ENCODE measurements at regions not wholly inside any gene's neighbourhood (a gene's known extent, or its start where the extent isn't known, plus 50 kb on each side); places are given as distances from the start of the nearest gene placed in this dataset.

DNA sequence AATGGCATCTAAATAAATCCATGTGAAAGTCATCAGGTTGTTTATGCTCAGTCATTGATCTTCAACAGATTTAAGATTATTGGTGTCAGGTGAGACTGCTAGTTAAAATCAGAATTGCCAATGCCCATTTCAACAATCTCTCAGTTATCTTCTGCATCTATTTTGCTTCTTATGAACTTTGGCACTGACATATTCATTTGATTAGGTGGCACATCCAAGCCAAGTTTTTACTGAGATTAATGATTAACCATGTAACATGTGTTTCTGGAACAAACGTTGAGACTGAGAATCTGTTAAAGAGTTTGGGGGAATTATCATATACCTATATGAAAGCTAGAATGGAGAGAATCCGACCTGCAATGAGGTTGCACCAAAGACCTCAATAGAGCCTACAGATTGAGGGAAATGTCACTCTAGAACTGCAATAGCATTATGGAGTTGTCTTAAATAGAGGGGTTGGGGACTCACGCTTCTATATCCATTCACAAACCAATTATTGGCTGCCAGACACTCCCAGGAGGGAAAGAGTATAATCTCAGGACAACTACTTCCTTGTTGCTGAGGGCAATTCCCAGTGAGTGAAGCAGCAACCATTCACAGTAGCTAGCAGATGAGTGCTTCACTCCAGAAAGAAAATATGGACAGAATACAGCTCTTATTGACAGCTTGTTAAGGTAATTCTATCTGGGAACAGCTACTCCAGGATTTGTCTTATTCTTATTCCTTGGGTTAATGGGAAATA is 891.3 kb downstream of the SQOR start:
- Histone ChIP-seq H3K9ac (ENCODE audit: low read length) (no peak overlapping the region), H3K27ac (ENCODE audit: low read depth, low read length) (no peak overlapping the region), H3K36me3 (ENCODE audit: control insufficient read depth, insufficient read depth, low read length) (no peaks in the 10 kb centered on the region), H3K4me1 (ENCODE audit: control insufficient read depth, insufficient read depth, low read length) (no peaks in the 10 kb centered on the region), H3K27me3 (ENCODE audit: control insufficient read depth, insufficient read depth, low read length) (no peaks in the 10 kb centered on the region), H3K4me3 (ENCODE audit: low read depth, low read length) (no peak overlapping the region), H3K9me3 (ENCODE audit: control insufficient read depth, insufficient read depth, low read depth, low read length) (no peaks in the 10 kb centered on the region)

DNA sequence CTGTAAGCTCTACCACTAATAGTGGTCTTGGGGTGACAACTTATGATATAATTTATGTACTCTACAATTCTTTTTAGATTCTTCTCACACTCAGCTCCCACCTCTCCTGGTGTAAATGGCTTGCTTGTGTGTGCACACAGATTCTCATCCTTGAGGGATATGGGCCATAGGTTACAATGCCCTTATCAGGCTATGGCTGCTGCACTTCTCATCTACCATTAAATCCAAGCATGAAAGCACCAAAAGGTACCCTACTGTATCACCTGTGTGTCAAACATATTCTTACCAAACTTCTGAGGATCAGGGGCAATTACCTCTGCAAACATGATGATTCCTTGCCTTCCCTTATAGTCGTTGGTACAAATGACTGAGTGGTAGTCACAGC is 891.9 kb downstream of the SQOR start:
- H3K27me3 ChIP-seq (ENCODE audit: control insufficient read depth, insufficient read depth, low read length), result no peaks in the 10 kb centered on the region
- no peak overlapping the region for H3K27ac ChIP-seq (ENCODE audit: low read depth, low read length)
- H3K9me3 ChIP-seq (ENCODE audit: control insufficient read depth, insufficient read depth, low read depth, low read length), result no peaks in the 10 kb centered on the region
- H3K9ac ChIP-seq (ENCODE audit: low read length), result no peak overlapping the region
- no peaks in the 10 kb centered on the region for H3K4me1 ChIP-seq (ENCODE audit: control insufficient read depth, insufficient read depth, low read length)
- no peak overlapping the region for H3K4me3 ChIP-seq (ENCODE audit: low read depth, low read length)
- no peaks in the 10 kb centered on the region for H3K36me3 ChIP-seq (ENCODE audit: control insufficient read depth, insufficient read depth, low read length)

DNA sequence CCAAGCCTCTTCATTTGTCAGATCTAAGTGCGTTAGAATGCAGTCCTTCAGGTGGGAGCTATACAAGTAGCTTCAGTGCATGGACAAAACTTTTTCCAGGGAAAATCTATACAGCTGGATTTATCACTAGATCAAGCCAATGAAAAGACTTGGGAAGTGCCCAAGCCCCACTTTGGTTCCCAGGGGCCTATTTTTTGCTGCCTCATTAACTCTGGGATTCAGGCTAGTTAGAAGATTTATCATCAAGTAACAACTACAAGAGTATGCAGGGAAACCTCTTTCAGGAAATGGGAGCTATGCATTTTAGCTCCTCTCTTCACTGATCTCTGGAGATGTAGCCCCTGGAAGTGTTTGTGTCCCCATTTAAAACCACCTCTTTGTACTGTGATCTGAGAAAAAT is 908.8 kb downstream of the SQOR start:
- Histone ChIP-seq H3K4me3 (ENCODE audit: low read depth, low read length) (no peak overlapping the region), H3K4me1 (ENCODE audit: control insufficient read depth, insufficient read depth, low read length) (no peaks in the 10 kb centered on the region), H3K9ac (ENCODE audit: low read length) (no peak overlapping the region), H3K27ac (ENCODE audit: low read depth, low read length) (no peak overlapping the region), H3K27me3 (ENCODE audit: control insufficient read depth, insufficient read depth, low read length) (no peaks in the 10 kb centered on the region), H3K36me3 (ENCODE audit: control insufficient read depth, insufficient read depth, low read length) (no peaks in the 10 kb centered on the region), H3K9me3 (ENCODE audit: control insufficient read depth, insufficient read depth, low read depth, low read length) (no peaks in the 10 kb centered on the region)

DNA sequence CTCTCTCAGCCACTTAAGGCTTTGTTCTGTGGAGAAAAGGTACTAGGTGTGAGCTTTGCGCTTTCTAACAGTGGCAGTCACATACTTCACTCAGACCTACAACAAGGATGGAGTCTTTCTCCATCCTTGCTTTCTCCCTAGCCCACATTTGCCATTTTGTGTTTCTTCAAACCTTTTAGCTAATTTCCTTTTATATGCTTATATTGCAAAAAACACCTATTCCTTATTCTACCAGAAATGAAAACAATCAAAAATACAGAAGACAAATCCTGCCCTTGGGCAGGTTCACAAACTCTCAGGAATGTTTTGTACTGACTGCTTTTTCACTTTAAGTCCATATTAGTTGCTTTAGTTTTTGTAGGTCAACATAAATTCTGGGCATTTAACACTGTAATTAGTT is 914.2 kb downstream of the SQOR start:
- Histone ChIP-seq H3K36me3 (ENCODE audit: control insufficient read depth, insufficient read depth, low read length) (no peaks in the 10 kb centered on the region), H3K27ac (ENCODE audit: low read depth, low read length) (no peak overlapping the region), H3K9me3 (ENCODE audit: control insufficient read depth, insufficient read depth, low read depth, low read length) (no peaks in the 10 kb centered on the region), H3K27me3 (ENCODE audit: control insufficient read depth, insufficient read depth, low read length) (no peaks in the 10 kb centered on the region), H3K4me1 (ENCODE audit: control insufficient read depth, insufficient read depth, low read length) (no peaks in the 10 kb centered on the region), H3K4me3 (ENCODE audit: low read depth, low read length) (no peak overlapping the region), H3K9ac (ENCODE audit: low read length) (no peak overlapping the region)

GRCh38 chr15:46552316-46552715 is 917.5 kb downstream of the SQOR start:
- H3K4me3 ChIP-seq (ENCODE audit: low read depth, low read length), result no peak overlapping the region
- no peaks in the 10 kb centered on the region for H3K27me3 ChIP-seq (ENCODE audit: control insufficient read depth, insufficient read depth, low read length)
- no peak overlapping the region for H3K27ac ChIP-seq (ENCODE audit: low read depth, low read length)
- no peaks in the 10 kb centered on the region for H3K36me3 ChIP-seq (ENCODE audit: control insufficient read depth, insufficient read depth, low read length)
- H3K4me1 ChIP-seq (ENCODE audit: control insufficient read depth, insufficient read depth, low read length), result no peaks in the 10 kb centered on the region
- H3K9me3 ChIP-seq (ENCODE audit: control insufficient read depth, insufficient read depth, low read depth, low read length), result no peaks in the 10 kb centered on the region
- H3K9ac ChIP-seq (ENCODE audit: low read length), result no peak overlapping the region

- Histone ChIP-seq H3K27me3 (ENCODE audit: control insufficient read depth, insufficient read depth, low read length) (no peaks in the 10 kb centered on the region), H3K4me1 (ENCODE audit: control insufficient read depth, insufficient read depth, low read length) (no peaks in the 10 kb centered on the region), H3K4me3 (ENCODE audit: low read depth, low read length) (no peak overlapping the region), H3K27ac (ENCODE audit: low read depth, low read length) (no peak overlapping the region), H3K9me3 (ENCODE audit: control insufficient read depth, insufficient read depth, low read depth, low read length) (no peaks in the 10 kb centered on the region), H3K9ac (ENCODE audit: low read length) (no peak overlapping the region), H3K36me3 (ENCODE audit: control insufficient read depth, insufficient read depth, low read length) (no peaks in the 10 kb centered on the region)
These were observed 920.7 kb downstream of the SQOR start for GRCh38 chr15:46555547-46555946.

DNA sequence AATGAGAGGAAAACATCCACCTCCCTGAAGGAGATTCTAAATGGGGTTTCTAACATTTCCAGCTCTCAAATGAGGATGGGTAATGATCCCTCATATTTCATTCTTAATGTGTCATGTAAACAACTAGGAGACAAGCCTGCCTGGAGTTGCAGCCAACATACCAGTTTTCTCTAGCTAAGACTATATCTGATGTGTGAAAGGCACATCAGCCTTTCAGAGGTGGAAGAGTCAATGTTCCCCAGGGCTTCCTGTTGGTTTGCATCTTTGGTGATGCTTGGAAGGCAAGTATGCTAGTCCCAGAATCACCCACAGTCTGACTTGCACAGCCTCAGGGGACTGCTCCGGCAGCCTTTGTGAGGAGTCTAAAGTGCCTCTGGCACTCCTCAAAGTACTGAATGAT is 921.2 kb downstream of the SQOR start:
- Histone ChIP-seq H3K27me3 (ENCODE audit: control insufficient read depth, insufficient read depth, low read length) (no peaks in the 10 kb centered on the region), H3K4me3 (ENCODE audit: low read depth, low read length) (no peak overlapping the region), H3K9ac (ENCODE audit: low read length) (no peak overlapping the region), H3K36me3 (ENCODE audit: control insufficient read depth, insufficient read depth, low read length) (no peaks in the 10 kb centered on the region), H3K4me1 (ENCODE audit: control insufficient read depth, insufficient read depth, low read length) (no peaks in the 10 kb centered on the region), H3K27ac (ENCODE audit: low read depth, low read length) (no peak overlapping the region), H3K9me3 (ENCODE audit: control insufficient read depth, insufficient read depth, low read depth, low read length) (no peaks in the 10 kb centered on the region)

DNA sequence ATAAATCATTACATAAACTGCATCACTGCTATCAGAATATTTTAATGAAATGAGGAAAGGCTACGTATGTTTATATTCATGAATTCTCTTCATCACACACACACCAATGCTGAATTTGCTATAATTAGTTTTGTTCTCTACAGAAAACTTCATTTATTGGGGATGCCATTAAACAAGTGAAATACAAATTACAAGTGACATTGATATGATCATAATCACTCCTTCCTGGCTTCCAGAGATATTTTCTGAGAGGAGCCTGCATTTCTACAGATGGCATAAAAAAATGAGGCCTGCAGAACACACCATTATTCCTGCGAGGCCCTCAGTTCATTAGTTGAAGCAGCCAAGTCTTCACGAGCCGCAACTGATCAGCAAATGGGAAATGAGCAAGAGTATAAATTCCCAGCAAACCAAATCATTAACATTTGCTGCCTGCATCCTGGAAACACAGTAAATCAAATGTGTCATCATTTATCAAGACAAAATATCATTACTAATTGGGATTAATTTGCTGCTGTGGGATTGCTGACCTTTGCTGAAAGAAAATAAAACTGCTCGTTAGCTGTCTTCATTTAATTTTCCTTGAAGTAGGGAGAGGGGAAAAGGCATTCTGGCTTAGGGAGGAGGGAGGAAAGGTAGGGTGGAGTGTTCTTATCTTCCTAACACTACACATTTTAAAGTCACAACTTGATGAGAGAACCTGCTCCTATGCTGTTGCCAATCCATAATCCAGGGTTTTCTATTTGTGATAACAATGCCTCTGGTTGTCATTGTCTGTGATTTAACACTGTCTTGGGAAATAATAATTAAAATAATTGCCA is 921.9 kb downstream of the SQOR start:
- Histone ChIP-seq H3K9ac (ENCODE audit: low read length) (no peak overlapping the region), H3K27me3 (ENCODE audit: control insufficient read depth, insufficient read depth, low read length) (no peaks in the 10 kb centered on the region), H3K4me3 (ENCODE audit: low read depth, low read length) (no peak overlapping the region), H3K36me3 (ENCODE audit: control insufficient read depth, insufficient read depth, low read length) (no peaks in the 10 kb centered on the region), H3K27ac (ENCODE audit: low read depth, low read length) (no peak overlapping the region), H3K4me1 (ENCODE audit: control insufficient read depth, insufficient read depth, low read length) (no peaks in the 10 kb centered on the region), H3K9me3 (ENCODE audit: control insufficient read depth, insufficient read depth, low read depth, low read length) (no peaks in the 10 kb centered on the region)

DNA sequence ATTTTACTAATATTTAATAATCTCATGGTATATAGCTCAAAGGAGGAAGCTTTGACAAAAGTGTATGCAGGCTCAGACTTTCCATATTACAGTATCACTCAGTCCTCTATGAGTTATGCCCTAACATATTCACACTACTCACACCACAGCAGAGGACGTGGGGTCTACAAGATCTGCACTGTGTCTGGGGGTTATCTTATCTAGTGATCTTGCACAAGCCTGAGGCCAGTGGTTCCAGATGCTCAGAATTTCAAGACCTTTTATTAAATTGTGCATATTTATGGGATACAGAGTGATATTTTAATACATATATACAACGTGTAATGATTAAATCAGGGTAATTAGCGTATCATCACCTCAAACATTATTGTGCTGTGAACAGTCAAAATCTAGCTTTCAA is 933.1 kb downstream of the SQOR start:
- Histone ChIP-seq H3K27me3 (ENCODE audit: control insufficient read depth, insufficient read depth, low read length) (no peaks in the 10 kb centered on the region), H3K36me3 (ENCODE audit: control insufficient read depth, insufficient read depth, low read length) (no peaks in the 10 kb centered on the region), H3K4me1 (ENCODE audit: control insufficient read depth, insufficient read depth, low read length) (no peaks in the 10 kb centered on the region), H3K9ac (ENCODE audit: low read length) (no peak overlapping the region), H3K4me3 (ENCODE audit: low read depth, low read length) (no peak overlapping the region), H3K9me3 (ENCODE audit: control insufficient read depth, insufficient read depth, low read depth, low read length) (no peaks in the 10 kb centered on the region), H3K27ac (ENCODE audit: low read depth, low read length) (no peak overlapping the region)

- Histone ChIP-seq H3K9me3 (ENCODE audit: control insufficient read depth, insufficient read depth, low read depth, low read length) (no peaks in the 10 kb centered on the region), H3K36me3 (ENCODE audit: control insufficient read depth, insufficient read depth, low read length) (no peaks in the 10 kb centered on the region), H3K4me1 (ENCODE audit: control insufficient read depth, insufficient read depth, low read length) (no peaks in the 10 kb centered on the region), H3K9ac (ENCODE audit: low read length) (no peak overlapping the region), H3K27ac (ENCODE audit: low read depth, low read length) (no peak overlapping the region), H3K4me3 (ENCODE audit: low read depth, low read length) (no peak overlapping the region), H3K27me3 (ENCODE audit: control insufficient read depth, insufficient read depth, low read length) (no peaks in the 10 kb centered on the region)
These were observed 935.0 kb downstream of the SQOR start for GRCh38 chr15:46569781-46570180.

DNA sequence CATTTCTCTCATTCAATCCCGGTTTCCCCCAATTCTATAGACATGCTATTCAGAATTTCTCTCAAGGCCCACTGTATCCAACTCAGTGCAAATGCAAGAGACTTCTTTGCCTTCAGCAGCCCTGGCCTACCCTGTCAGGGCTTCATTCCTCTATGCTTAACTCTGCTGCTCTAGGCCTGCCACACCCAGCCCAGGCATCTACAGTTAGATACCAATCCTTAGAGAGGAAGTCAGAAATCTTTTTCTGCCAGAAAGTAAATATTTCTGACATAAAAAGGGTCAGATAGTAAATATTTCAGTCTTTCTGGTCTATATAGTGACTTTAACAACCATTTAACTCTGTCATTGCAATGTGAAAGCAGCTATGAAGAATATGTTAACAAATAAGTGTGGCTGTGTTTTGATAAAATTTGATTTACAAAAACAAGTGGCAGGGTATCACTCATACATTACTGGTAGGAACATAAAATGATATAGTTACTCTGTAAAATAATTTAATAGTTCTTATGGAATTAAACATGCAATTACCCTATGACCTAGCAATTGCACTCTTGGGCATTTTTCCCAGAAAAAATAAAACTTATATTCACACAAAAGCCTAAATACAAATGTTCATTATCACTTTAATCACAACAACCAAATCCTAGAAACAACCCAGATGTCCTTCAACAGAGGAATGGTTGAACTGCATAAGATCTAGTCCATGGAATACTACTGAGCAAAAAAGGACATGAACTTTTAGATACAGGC is 942.0 kb downstream of the SQOR start:
- Histone ChIP-seq H3K4me3 (ENCODE audit: low read depth, low read length) (no peak overlapping the region), H3K4me1 (ENCODE audit: control insufficient read depth, insufficient read depth, low read length) (no peaks in the 10 kb centered on the region), H3K9ac (ENCODE audit: low read length) (no peak overlapping the region), H3K27ac (ENCODE audit: low read depth, low read length) (no peak overlapping the region), H3K27me3 (ENCODE audit: control insufficient read depth, insufficient read depth, low read length) (no peaks in the 10 kb centered on the region), H3K9me3 (ENCODE audit: control insufficient read depth, insufficient read depth, low read depth, low read length) (no peaks in the 10 kb centered on the region), H3K36me3 (ENCODE audit: control insufficient read depth, insufficient read depth, low read length) (no peaks in the 10 kb centered on the region)

All from HUES6 (cell line).